Vagina (tissue), 2 donors: ENCODE measurements at regions not wholly inside any gene's neighbourhood (a gene's known extent, or its start where the extent isn't known, plus 50 kb on each side); places are given as distances from the start of the nearest gene placed in this dataset.

Experiments
- POLR2A ChIP-seq, 2 donors: fragments of 450-650 bp; IDR thresholded peaks; one replicate each; pipeline ENCODE4 v1.6.1; 2017; ENCODE audit warnings: antibody characterized with exemption in 2 of 2, mild to moderate bottlenecking in 2 of 2, moderate library complexity in 2 of 2
- POLR2AphosphoS5 ChIP-seq, 2 donors: sonication (generic); formaldehyde crosslinking; IDR thresholded peaks; one replicate each; pipeline ENCODE4 v1.9.0; 2017; ENCODE audit warnings: antibody characterized with exemption in 2 of 2, mild to moderate bottlenecking in 2 of 2, low read depth in 1 of 2; ENCODE audit not compliant: insufficient read depth in 1 of 2

DNA sequence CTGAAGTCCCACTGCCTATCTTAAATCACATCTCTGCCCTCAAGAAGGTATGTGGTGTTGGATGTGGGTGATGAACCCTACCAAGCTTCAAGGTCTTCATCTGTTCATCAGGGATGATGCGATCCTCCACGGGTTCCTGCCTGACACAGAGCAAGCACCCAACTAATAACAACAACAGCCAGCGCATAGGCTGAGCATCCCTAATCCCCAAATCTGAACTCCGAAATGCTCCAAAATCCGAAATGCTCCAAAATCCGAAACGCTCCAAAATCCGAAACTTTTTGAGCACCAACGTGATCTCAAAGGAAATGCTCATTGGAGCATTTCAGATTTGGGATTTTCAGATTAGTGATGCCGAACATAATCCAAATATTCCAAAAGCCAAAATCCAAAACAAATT, 238.9 kb upstream of the SDK2 start:
- TF ChIP-seq POLR2AphosphoS5 (IDR thresholded peaks at IDR 0.05; ENCODE audit: insufficient read depth in 1 of 2, low read depth in 1 of 2), result no peak
- no peak for TF ChIP-seq POLR2A (IDR thresholded peaks at IDR 0.05)
